H9 (cell line): ENCODE measurements at regions not wholly inside any gene's neighbourhood (a gene's known extent, or its start where the extent isn't known, plus 50 kb on each side); places are given as distances from the start of the nearest gene placed in this dataset.

ENCODE experiments used
- DNase-seq: peaks from one replicate; pipeline ENCODE4 v3.0.0-alpha.2; 2017
- H2AFZ ChIP-seq: one replicate; pipeline ENCODE4 v1.6.1; 2013; ENCODE audit warnings: mild to moderate bottlenecking, low read length, control low read depth, moderate library complexity
- H2AK5ac ChIP-seq: 2 replicates; pipeline ENCODE4 v1.6.1; 2013; ENCODE audit warnings: low read length, control low read depth, mixed read lengths; ENCODE audit not compliant: insufficient read length
- H2BK120ac ChIP-seq: one replicate; pipeline ENCODE4 v1.6.1; 2013; ENCODE audit warnings: low read depth, mild to moderate bottlenecking, low read length, control low read depth, inconsistent platforms; ENCODE audit not compliant: poor library complexity, severe bottlenecking
- H2BK12ac ChIP-seq: 2 replicates; pipeline ENCODE4 v1.6.1; 2013; ENCODE audit warnings: low read length, control low read depth, mixed read lengths, low read depth; ENCODE audit not compliant: insufficient read length
- H2BK15ac ChIP-seq: 2 replicates; pipeline ENCODE4 v1.6.1; 2013; ENCODE audit warnings: low read depth, low read length, control low read depth
- H2BK20ac ChIP-seq: one replicate; pipeline ENCODE4 v1.6.1; 2013; ENCODE audit warnings: low read depth, mild to moderate bottlenecking, low read length, control low read depth, inconsistent platforms; ENCODE audit not compliant: poor library complexity, severe bottlenecking
- H2BK5ac ChIP-seq: 2 replicates; pipeline ENCODE4 v1.6.1; 2013; ENCODE audit warnings: low read length, control low read depth, mixed read lengths; ENCODE audit not compliant: insufficient read length
- H3K14ac ChIP-seq: 2 replicates; pipeline ENCODE4 v1.6.1; 2013; ENCODE audit warnings: low read length, control low read depth; ENCODE audit not compliant: insufficient read depth
- H3K18ac ChIP-seq: 2 replicates; pipeline ENCODE4 v1.6.1; 2013; ENCODE audit warnings: low read depth, mild to moderate bottlenecking, mixed read lengths, low read length, control low read depth; ENCODE audit not compliant: insufficient read length
- H3K23ac ChIP-seq: 2 replicates; pipeline ENCODE4 v1.6.1; 2013; ENCODE audit warnings: low read length, control low read depth, mixed read lengths, low read depth; ENCODE audit not compliant: insufficient read length
- H3K23me2 ChIP-seq: 2 replicates; pipeline ENCODE4 v1.6.1; 2013; ENCODE audit warnings: low read depth, mild to moderate bottlenecking, mixed read lengths, low read length, control low read depth; ENCODE audit not compliant: insufficient read length, poor library complexity, severe bottlenecking
- H3K27ac ChIP-seq: 2 replicates; pipeline ENCODE4 v1.5.1; 2013; ENCODE audit warnings: low read length, control low read depth, mixed read lengths, low read depth; ENCODE audit not compliant: insufficient read length
- H3K27me3 ChIP-seq: 2 replicates; pipeline ENCODE4 v1.6.1; 2013; ENCODE audit warnings: low read length, control low read depth, inconsistent platforms; ENCODE audit not compliant: insufficient read depth
- H3K4ac ChIP-seq: 2 replicates; pipeline ENCODE4 v1.6.1; 2013; ENCODE audit warnings: low read depth, mild to moderate bottlenecking, control low read depth, inconsistent platforms, low read length, moderate library complexity
- H3K4me1 ChIP-seq: 2 replicates; pipeline ENCODE4 v1.6.1; 2013; ENCODE audit warnings: low read length, control low read depth, inconsistent platforms; ENCODE audit not compliant: insufficient read depth
- H3K4me2 ChIP-seq: 2 replicates; pipeline ENCODE4 v1.6.1; 2013; ENCODE audit warnings: low read length, control low read depth, mixed read lengths; ENCODE audit not compliant: insufficient read length, insufficient read depth
- H3K56ac ChIP-seq: 2 replicates; pipeline ENCODE4 v1.6.1; 2013; ENCODE audit warnings: low read depth, mild to moderate bottlenecking, mixed read lengths, low read length, control low read depth; ENCODE audit not compliant: insufficient read length
- H3K79me1 ChIP-seq: 2 replicates; pipeline ENCODE4 v1.6.1; 2013; ENCODE audit warnings: low read depth, mild to moderate bottlenecking, moderate library complexity, low read length, control low read depth, inconsistent platforms; ENCODE audit not compliant: insufficient read depth, poor library complexity, severe bottlenecking
- H3K79me2 ChIP-seq: 2 replicates; pipeline ENCODE4 v1.6.1; 2013; ENCODE audit warnings: low read length, control low read depth, inconsistent platforms; ENCODE audit not compliant: insufficient read depth
- H3K9ac ChIP-seq: 2 replicates; pipeline ENCODE4 v1.6.1; 2013; ENCODE audit warnings: low read length, control low read depth, mixed read lengths; ENCODE audit not compliant: insufficient read length; ENCODE audit errors: extremely low read depth
- H3K9me3 ChIP-seq: one replicate; pipeline ENCODE4 v1.6.1; 2013; ENCODE audit warnings: low read depth, low read length, inconsistent platforms; ENCODE audit not compliant: control insufficient read depth
- H3T11ph ChIP-seq: one replicate; pipeline ENCODE4 v1.6.1; 2013; ENCODE audit warnings: mild to moderate bottlenecking, low read length, control low read depth, inconsistent platforms
- H4K20me1 ChIP-seq: one replicate; pipeline ENCODE4 v1.6.1; 2013; ENCODE audit not compliant: control insufficient read depth, insufficient read length, insufficient read depth
- H4K5ac ChIP-seq: 2 replicates; pipeline ENCODE4 v1.6.1; 2013; ENCODE audit warnings: low read depth, mild to moderate bottlenecking, mixed read lengths, low read length, control low read depth; ENCODE audit not compliant: insufficient read length
- H4K8ac ChIP-seq: replicated peaks from 2 replicates; pipeline ENCODE4 v1.6.1; 2013; ENCODE audit warnings: low read length, control low read depth, mixed read lengths, low read depth; ENCODE audit not compliant: insufficient read length
- H4K91ac ChIP-seq: 2 replicates; pipeline ENCODE4 v1.6.1; 2013; ENCODE audit warnings: low read depth, mild to moderate bottlenecking, moderate library complexity, mixed read lengths, low read length, control low read depth; ENCODE audit not compliant: insufficient read length
- H3K27ac Mint-ChIP-seq, 3 experiments: 2 replicates in 2 of 3; 3 replicates in 1 of 3; pipeline ENCODE4 v1.8.0; 2020 to 2021; ENCODE audit warnings: mixed read lengths in 3 of 3, mild to moderate bottlenecking in 1 of 3, moderate library complexity in 1 of 3
- H3K27me3 Mint-ChIP-seq: 2 replicates; pipeline ENCODE4 v1.8.0; 2021; ENCODE audit warnings: low read depth, mild to moderate bottlenecking, moderate library complexity, mixed read lengths
- H3K36me3 Mint-ChIP-seq, 3 experiments: 2 replicates in 2 of 3; 3 replicates in 1 of 3; pipeline ENCODE4 v1.8.0; 2020 to 2021; ENCODE audit warnings: low read depth in 3 of 3, mixed read lengths in 3 of 3; ENCODE audit not compliant: insufficient read depth in 1 of 3
- H3K4me1 Mint-ChIP-seq, 2 experiments: 2 replicates each; pipeline ENCODE4 v1.8.0; 2020; ENCODE audit warnings: mixed read lengths in 2 of 2
- H3K4me3 Mint-ChIP-seq, 2 experiments: 2 replicates in 1 of 2; 3 replicates in 1 of 2; pipeline ENCODE4 v1.8.0; 2020 to 2021; ENCODE audit warnings: mild to moderate bottlenecking in 2 of 2, mixed read lengths in 2 of 2, moderate library complexity in 1 of 2
- H3K9me3 Mint-ChIP-seq, 2 experiments: 2 replicates in 1 of 2; 3 replicates in 1 of 2; pipeline ENCODE4 v1.8.0; 2020; ENCODE audit warnings: mild to moderate bottlenecking in 2 of 2, mixed read lengths in 2 of 2, moderate library complexity in 1 of 2
- WGBS: extraction: QIAGEN DNeasy Blood & Tissue Kit; methylation state at CpG from one replicate; pipeline ENCODE4 v1.1.7; 2013; ENCODE audit warnings: missing lambda C conversion rate, low lambda C conversion rate, mixed read lengths; ENCODE audit not compliant: insufficient read length; ENCODE audit errors: extremely low coverage; 5-methylcytosine and 5-hydroxymethylcytosine counted together
- TF ChIP-seq, protein P1 (sequence below): fragments of 200-600 bp; sonication (generic); conservative IDR thresholded peaks from 3 replicates; pipeline ENCODE4 v1.8.0; 2021; ENCODE audit warnings: antibody characterized with exemption, mild to moderate bottlenecking

DNA sequence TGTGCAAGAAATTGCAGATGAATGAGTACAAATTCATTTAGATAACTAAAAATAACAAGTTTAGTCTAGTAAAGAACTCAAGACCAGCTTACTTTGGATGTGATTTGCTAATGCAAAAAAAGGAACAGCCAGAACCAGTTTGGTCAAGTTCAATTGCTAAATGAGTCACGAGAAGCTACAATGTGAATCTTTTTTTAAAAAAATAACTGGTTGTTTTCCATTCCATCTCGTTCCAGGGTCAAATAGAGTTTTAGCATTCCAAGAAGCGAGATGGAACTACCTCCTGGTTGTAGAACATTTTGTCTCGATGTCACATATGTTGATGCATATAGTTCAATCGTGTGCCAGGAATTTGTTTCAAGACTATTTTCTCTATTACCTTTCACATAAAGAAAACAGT lies 65.0 kb upstream of the IKZF2 start:
- no peak overlapping the region for H2AFZ ChIP-seq
- no peaks in the 10 kb centered on the region for H3K27me3 Mint-ChIP-seq
- H4K20me1 ChIP-seq: no peaks in the 10 kb centered on the region
- H3K56ac ChIP-seq: no peak overlapping the region
- TF ChIP-seq, protein P1, sequence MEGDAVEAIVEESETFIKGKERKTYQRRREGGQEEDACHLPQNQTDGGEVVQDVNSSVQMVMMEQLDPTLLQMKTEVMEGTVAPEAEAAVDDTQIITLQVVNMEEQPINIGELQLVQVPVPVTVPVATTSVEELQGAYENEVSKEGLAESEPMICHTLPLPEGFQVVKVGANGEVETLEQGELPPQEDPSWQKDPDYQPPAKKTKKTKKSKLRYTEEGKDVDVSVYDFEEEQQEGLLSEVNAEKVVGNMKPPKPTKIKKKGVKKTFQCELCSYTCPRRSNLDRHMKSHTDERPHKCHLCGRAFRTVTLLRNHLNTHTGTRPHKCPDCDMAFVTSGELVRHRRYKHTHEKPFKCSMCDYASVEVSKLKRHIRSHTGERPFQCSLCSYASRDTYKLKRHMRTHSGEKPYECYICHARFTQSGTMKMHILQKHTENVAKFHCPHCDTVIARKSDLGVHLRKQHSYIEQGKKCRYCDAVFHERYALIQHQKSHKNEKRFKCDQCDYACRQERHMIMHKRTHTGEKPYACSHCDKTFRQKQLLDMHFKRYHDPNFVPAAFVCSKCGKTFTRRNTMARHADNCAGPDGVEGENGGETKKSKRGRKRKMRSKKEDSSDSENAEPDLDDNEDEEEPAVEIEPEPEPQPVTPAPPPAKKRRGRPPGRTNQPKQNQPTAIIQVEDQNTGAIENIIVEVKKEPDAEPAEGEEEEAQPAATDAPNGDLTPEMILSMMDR: no peak
- H3K27ac Mint-ChIP-seq: no peak overlapping the region
- no peak overlapping the region for H3K18ac ChIP-seq
- no peak overlapping the region for H3K14ac ChIP-seq
- H3K27me3 ChIP-seq: no peaks in the 10 kb centered on the region
- H2BK12ac ChIP-seq: no peak overlapping the region
- H3T11ph ChIP-seq: no peak overlapping the region
- no peak overlapping the region for H4K8ac ChIP-seq
- no peak overlapping the region for H2BK5ac ChIP-seq
- H3K4me2 ChIP-seq: no peak overlapping the region
- peaks cover 0 to 4% of the 10 kb centered on the region in 2 experiments; a peak in 2 of 5 replicates for H3K9me3 Mint-ChIP-seq
- no peak overlapping the region for H4K91ac ChIP-seq
- no peak for DNase-seq
- peaks cover 0 to 4% (median 0%) of the 10 kb centered on the region in 3 experiments; a peak in 1 of 7 replicates for H3K36me3 Mint-ChIP-seq
- no peaks in the 10 kb centered on the region for H3K9me3 ChIP-seq
- H3K9ac ChIP-seq: no peak overlapping the region
- H3K27ac ChIP-seq: no peak overlapping the region
- no peak overlapping the region for H2BK120ac ChIP-seq
- no peak overlapping the region for H2BK20ac ChIP-seq
- H2BK15ac ChIP-seq: no peak overlapping the region
- no peak overlapping the region for H3K23ac ChIP-seq
- H3K4me1 Mint-ChIP-seq: no peaks in the 10 kb centered on the region
- H3K4me1 ChIP-seq: no peaks in the 10 kb centered on the region
- no peak overlapping the region for H3K4me3 Mint-ChIP-seq
- H3K4ac ChIP-seq: no peak overlapping the region
- no CpG with 5 or more reads among the region's 5 CpGs for WGBS
- H3K79me1 ChIP-seq: no peaks in the 10 kb centered on the region
- no peak overlapping the region for H2AK5ac ChIP-seq
- H3K79me2 ChIP-seq: no peaks in the 10 kb centered on the region
- no peak overlapping the region for H4K5ac ChIP-seq
- H3K23me2 ChIP-seq: no peaks in the 10 kb centered on the region
